ENCODE measurements at regions not wholly inside any gene's neighbourhood (a gene's known extent, or its start where the extent isn't known, plus 50 kb on each side); places are given as distances from the start of the nearest gene placed in this dataset.

- TF ChIP-seq, protein P1, sequence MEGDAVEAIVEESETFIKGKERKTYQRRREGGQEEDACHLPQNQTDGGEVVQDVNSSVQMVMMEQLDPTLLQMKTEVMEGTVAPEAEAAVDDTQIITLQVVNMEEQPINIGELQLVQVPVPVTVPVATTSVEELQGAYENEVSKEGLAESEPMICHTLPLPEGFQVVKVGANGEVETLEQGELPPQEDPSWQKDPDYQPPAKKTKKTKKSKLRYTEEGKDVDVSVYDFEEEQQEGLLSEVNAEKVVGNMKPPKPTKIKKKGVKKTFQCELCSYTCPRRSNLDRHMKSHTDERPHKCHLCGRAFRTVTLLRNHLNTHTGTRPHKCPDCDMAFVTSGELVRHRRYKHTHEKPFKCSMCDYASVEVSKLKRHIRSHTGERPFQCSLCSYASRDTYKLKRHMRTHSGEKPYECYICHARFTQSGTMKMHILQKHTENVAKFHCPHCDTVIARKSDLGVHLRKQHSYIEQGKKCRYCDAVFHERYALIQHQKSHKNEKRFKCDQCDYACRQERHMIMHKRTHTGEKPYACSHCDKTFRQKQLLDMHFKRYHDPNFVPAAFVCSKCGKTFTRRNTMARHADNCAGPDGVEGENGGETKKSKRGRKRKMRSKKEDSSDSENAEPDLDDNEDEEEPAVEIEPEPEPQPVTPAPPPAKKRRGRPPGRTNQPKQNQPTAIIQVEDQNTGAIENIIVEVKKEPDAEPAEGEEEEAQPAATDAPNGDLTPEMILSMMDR (IDR thresholded peaks at IDR 0.05): no peak
- no peak for TF ChIP-seq POLR2A (IDR thresholded peaks at IDR 0.05; ENCODE audit: low read depth)
- TF ChIP-seq EP300 (IDR thresholded peaks at IDR 0.05): no peak
- TF ChIP-seq POLR2AphosphoS5 (IDR thresholded peaks at IDR 0.05): no peak
These were observed 363.3 kb upstream of the GRIN3A start for GRCh38 chr9:102101723-102102122.

Measured in esophagus muscularis mucosa (tissue), 4 donors.